Type B pancreatic cell (in vitro differentiated cells): ENCODE measurements at regions not wholly inside any gene's neighbourhood (a gene's known extent, or its start where the extent isn't known, plus 50 kb on each side); places are given as distances from the start of the nearest gene placed in this dataset.

Experiments used
- DNase-seq: peaks from one replicate; pipeline ENCODE4 v3.0.0; 2021; ENCODE audit warnings: mixed read lengths; ENCODE audit not compliant: unreplicated experiment; ENCODE audit errors: extremely low spot score
- H3K27ac Mint-ChIP-seq: 2 replicates; pipeline ENCODE4 v1.8.0; 2021; ENCODE audit warnings: mild to moderate bottlenecking, mixed read lengths
- H3K27me3 Mint-ChIP-seq: 2 replicates; pipeline ENCODE4 v1.8.0; 2021; ENCODE audit warnings: mixed read lengths
- H3K36me3 Mint-ChIP-seq: 2 replicates; pipeline ENCODE4 v1.8.0; 2021; ENCODE audit warnings: mixed read lengths
- H3K4me1 Mint-ChIP-seq: one replicate; pipeline ENCODE4 v1.8.0; 2021; ENCODE audit warnings: mixed read lengths; ENCODE audit not compliant: unreplicated experiment
- H3K4me3 Mint-ChIP-seq: 2 replicates; pipeline ENCODE4 v1.8.0; 2021; ENCODE audit warnings: mild to moderate bottlenecking, mixed read lengths
- H3K9me3 Mint-ChIP-seq: 2 replicates; pipeline ENCODE4 v1.8.0; 2021; ENCODE audit warnings: mixed read lengths
- TF ChIP-seq, protein P1 (sequence below): fragments of 200-600 bp; sonication (generic); conservative IDR thresholded peaks from 2 replicates; pipeline ENCODE4 v1.5.0; 2021; ENCODE audit warnings: antibody characterized with exemption, mild to moderate bottlenecking

DNA sequence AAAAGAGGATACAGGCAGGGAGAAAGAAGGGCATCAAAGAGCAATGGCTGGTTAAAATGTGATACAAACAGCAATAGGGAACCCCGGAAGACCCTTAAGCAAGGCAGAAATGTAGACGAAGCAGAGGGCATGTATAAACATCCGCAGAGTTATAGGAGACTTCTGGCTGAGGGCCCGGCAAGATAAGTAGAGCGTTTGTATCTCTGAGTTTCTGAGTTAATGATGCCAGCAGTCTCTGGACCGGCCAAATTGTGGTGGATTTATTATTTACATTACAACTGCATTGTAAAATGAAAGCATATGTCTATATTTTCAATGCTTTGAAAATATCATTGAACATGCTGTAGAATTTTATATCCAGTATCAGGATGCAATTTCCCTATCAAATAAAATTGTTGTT lies 148.0 kb upstream of the KCTD1 start:
- H3K9me3 Mint-ChIP-seq: peaks cover 10% of the 10 kb centered on the region
- H3K4me1 Mint-ChIP-seq: no peaks in the 10 kb centered on the region
- H3K4me3 Mint-ChIP-seq: no peak overlapping the region
- H3K27ac Mint-ChIP-seq: no peak overlapping the region
- DNase-seq: no peak
- TF ChIP-seq, protein P1, sequence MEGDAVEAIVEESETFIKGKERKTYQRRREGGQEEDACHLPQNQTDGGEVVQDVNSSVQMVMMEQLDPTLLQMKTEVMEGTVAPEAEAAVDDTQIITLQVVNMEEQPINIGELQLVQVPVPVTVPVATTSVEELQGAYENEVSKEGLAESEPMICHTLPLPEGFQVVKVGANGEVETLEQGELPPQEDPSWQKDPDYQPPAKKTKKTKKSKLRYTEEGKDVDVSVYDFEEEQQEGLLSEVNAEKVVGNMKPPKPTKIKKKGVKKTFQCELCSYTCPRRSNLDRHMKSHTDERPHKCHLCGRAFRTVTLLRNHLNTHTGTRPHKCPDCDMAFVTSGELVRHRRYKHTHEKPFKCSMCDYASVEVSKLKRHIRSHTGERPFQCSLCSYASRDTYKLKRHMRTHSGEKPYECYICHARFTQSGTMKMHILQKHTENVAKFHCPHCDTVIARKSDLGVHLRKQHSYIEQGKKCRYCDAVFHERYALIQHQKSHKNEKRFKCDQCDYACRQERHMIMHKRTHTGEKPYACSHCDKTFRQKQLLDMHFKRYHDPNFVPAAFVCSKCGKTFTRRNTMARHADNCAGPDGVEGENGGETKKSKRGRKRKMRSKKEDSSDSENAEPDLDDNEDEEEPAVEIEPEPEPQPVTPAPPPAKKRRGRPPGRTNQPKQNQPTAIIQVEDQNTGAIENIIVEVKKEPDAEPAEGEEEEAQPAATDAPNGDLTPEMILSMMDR: no peak
- no peaks in the 10 kb centered on the region for H3K36me3 Mint-ChIP-seq
- no peaks in the 10 kb centered on the region for H3K27me3 Mint-ChIP-seq

DNA sequence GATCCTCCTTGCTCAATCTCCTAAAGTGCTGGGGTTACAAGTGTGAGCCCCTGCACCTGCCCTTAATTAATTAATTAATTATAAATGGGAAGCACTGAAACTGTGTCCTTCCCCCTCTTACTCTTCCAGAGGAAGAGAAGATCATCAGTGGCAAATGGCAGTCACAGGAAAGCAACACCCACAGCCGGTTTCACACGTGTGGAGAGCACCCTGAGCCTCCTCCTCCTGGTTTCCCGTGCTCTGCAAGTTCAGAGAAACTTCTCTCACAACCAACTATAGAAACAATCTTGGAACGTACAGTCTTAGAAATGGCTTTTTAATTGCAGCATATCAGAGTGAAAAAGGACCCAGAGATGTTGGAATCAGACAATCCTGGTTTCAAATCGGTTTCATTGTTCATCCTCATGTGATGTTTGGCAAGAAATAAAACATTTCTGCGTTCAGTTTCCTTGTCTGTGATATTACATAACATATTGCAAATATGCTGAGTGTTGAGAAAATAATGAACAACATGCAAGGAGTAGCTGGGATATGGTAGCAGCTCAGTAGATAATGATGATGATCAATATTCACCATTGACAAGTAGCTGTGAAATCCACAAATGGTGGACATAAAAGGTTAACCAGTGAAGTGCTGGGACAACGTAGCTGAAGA lies 141.0 kb upstream of the KCTD1 start:
- Mint-ChIP-seq H3K27me3 (no peaks in the 10 kb centered on the region), H3K4me3 (no peak overlapping the region), H3K36me3 (no peaks in the 10 kb centered on the region), H3K4me1 (peaks cover 33% of the 10 kb centered on the region), H3K27ac (no peak overlapping the region), H3K9me3 (peaks cover 17% of the 10 kb centered on the region)
- TF ChIP-seq, protein P1: no peak
- DNase-seq: no peak

DNA sequence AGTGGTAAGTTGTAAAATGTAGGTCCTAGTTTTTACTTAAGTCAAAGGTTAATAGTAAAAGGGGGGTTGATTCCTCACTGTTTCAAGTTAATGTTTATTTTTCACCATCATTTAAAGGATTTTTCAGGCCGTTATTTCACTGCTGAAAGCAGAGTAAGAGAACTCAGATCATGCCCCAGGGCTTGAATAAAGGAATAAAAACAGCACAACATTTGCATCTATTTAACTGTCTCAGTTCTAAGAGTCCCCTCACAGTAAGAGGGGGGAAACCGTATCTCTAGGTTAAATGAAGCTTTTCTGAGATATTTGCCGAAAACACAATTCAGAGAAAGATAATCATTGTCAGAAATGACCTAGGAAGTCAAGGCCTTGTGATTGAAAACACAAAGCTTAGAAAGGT lies 138.2 kb upstream of the KCTD1 start:
- Mint-ChIP-seq H3K4me1 (peaks cover 47% of the 10 kb centered on the region), H3K36me3 (no peaks in the 10 kb centered on the region), H3K27me3 (no peaks in the 10 kb centered on the region), H3K9me3 (peaks cover 6% of the 10 kb centered on the region), H3K27ac (peak overlapping the region; percentile 22), H3K4me3 (peak overlapping the region; percentile 24)
- TF ChIP-seq, protein P1: no peak
- no peak for DNase-seq

DNA sequence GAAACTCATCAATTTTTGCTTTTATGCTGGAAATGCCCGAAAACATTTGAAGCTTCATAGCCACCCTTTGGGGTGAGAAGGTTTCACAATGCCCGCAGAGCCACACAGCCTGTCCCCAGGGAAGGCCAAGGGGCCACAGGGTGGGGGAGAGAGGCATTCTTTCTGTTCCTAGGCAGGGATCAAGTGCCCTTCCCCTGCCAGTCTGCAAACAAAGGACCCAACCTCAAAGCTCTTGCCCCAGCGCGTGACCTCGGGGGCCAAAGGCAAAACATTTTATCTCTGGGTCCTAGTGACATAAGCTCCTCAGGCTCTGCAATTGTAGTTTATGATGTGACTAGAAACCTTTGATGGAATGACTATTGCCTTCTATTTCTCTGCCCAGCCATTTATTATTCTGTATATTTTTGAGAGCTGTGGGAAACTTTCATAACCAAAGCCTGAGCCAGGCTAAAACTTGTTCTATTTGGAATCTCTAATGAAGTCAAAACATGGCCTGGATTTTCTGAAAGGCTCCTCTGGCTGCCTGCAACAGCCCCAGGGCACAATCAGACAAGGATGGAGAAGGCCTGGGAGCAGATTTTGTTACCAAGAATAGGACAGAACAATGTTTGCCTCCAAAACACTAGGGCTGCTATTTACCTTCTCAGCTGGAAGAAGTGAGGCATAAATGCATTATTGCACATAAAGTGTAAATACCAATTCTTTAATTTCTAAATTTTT lies 137.2 kb upstream of the KCTD1 start:
- Mint-ChIP-seq H3K27ac (no peak overlapping the region), H3K36me3 (no peaks in the 10 kb centered on the region), H3K27me3 (no peaks in the 10 kb centered on the region), H3K9me3 (peaks cover under 1% of the 10 kb centered on the region), H3K4me3 (peak overlapping the region; percentile 26), H3K4me1 (peaks cover 47% of the 10 kb centered on the region)
- DNase-seq: no peak
- TF ChIP-seq, protein P1: no peak

DNA sequence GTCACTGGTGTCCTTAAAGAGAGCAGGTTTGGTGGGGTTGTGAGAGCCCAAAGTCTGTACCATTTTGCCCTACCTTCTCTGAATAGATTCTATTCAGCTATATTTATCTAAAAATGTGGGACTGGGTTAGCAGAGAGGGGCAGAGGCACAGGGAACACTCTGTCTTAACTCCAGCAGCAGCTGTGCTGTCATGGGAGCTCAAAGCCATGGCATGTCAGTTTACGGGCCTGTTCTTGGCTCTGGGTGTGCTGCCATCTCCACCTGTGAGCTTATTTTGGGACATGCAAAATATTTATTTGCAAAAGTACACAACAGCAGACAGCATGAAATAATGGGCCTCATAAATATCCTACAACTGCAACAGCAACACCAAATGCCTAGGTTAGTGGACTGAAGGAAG lies 129.6 kb upstream of the KCTD1 start:
- Mint-ChIP-seq H3K27ac (no peak overlapping the region), H3K4me1 (peaks cover 6% of the 10 kb centered on the region), H3K4me3 (no peak overlapping the region), H3K36me3 (peaks cover 7% of the 10 kb centered on the region), H3K9me3 (peaks cover 13% of the 10 kb centered on the region), H3K27me3 (no peaks in the 10 kb centered on the region)
- no peak for DNase-seq
- TF ChIP-seq, protein P1: no peak
